Adrenal gland (tissue), 9 donors: ENCODE measurements at regions not wholly inside any gene's neighbourhood (a gene's known extent, or its start where the extent isn't known, plus 50 kb on each side); places are given as distances from the start of the nearest gene placed in this dataset.
"Not testable (repeated sequence)": the region's sequence is repeated elsewhere in the genome, so short reads cannot be mapped to it uniquely, and the experiment has no call there.

Experiments used
- DNase-seq, 7 donors: peaks; one replicate each; pipeline ENCODE4 v3.0.0-alpha.2; 2019 to 2020
- H3K27ac ChIP-seq, 5 donors: fragments of 200-600 bp; sonication (generic) in 4 of 5; 1 replicate in 3 of 5; 2 replicates in 2 of 5; pipeline versions ENCODE4 v1.5.1 to v1.8.0; 2016 to 2020; ENCODE audit warnings: mild to moderate bottlenecking in 1 of 5
- H3K27me3 ChIP-seq: fragments of 200-600 bp; 2 replicates; pipeline ENCODE4 v1.8.0; 2021
- H3K36me3 ChIP-seq, 2 donors: fragments of 200-600 bp; replicated peaks in 1 of 2; 1 replicate in 1 of 2; 2 replicates in 1 of 2; pipeline versions ENCODE4 v1.5.1 to v1.8.0; 2018 to 2022
- H3K4me1 ChIP-seq, 2 donors: fragments of 200-600 bp; replicated peaks in 1 of 2; 1 replicate in 1 of 2; 2 replicates in 1 of 2; pipeline versions ENCODE4 v1.5.1 to v1.8.0; 2018 to 2021
- H3K4me3 ChIP-seq, 4 donors: fragments of 200-600 bp; sonication (generic) in 3 of 4; one replicate each; pipeline ENCODE4 v1.5.1; 2016 to 2018
- H3K9me3 ChIP-seq, 3 donors: fragments of 200-600 bp; sonication (generic) in 1 of 3; replicated peaks in 1 of 3; 1 replicate in 2 of 3; 2 replicates in 1 of 3; pipeline versions ENCODE4 v1.5.1 to v1.8.0; 2016 to 2021
- CTCF ChIP-seq, 6 experiments: fragments of 450-650 bp in 4 of 6; fragments of 200-600 bp in 2 of 6; sonication (generic) in 1 of 6; IDR thresholded peaks; 1 replicate in 5 of 6; 2 replicates in 1 of 6; pipeline versions ENCODE4 v1.5.1 to v1.8.0; 2016 to 2021; ENCODE audit warnings: antibody characterized with exemption in 6 of 6, mild to moderate bottlenecking in 2 of 6, moderate library complexity in 1 of 6
- POLR2A ChIP-seq, 2 donors: fragments of 450-650 bp; IDR thresholded peaks; one replicate each; pipeline ENCODE4 v1.6.1; 2017; ENCODE audit warnings: antibody characterized with exemption in 2 of 2, mild to moderate bottlenecking in 2 of 2, moderate library complexity in 1 of 2
- WGBS, 4 donors: extraction: QIAGEN DNeasy Blood & Tissue Kit in 2 of 4; methylation state at CpG; one replicate each; pipeline versions ENCODE4 v1.1.5 to v1.1.7; 2013 to 2017; 5-methylcytosine and 5-hydroxymethylcytosine counted together
- intact Hi-C, 2 donors: fragments of 100-400 bp; cut with DNase I; formaldehyde crosslinking; loops; one replicate each; pipeline versions ENCODE4 v1.14.1 to v1.15.0; 2022 to 2023
- donor health status: healthy with polysubstance abuse.
- donor health status: Bipolar disorder and iron deficiency.
- donor health status: DM: yes; HTN: yes; CAD: no.
- donor health status: DM: no; HTN: no; CAD: no.
- donor health status: DM: no; HTN: no; CAD: no.

- no peak overlapping the region for H3K27ac ChIP-seq
- no peaks in the 10 kb centered on the region for H3K4me1 ChIP-seq
- no peak overlapping the region for H3K4me3 ChIP-seq
- no peaks in the 10 kb centered on the region for H3K36me3 ChIP-seq
- DNase-seq, result no peak
- TF ChIP-seq POLR2A (IDR thresholded peaks at IDR 0.05) (no peak), CTCF (IDR thresholded peaks at IDR 0.05) (no peak)
- WGBS, 4 donors, result 84 to 96% (median 89%) methylated on average over 7 to 17 of the region's 17 CpGs
- no peaks in the 10 kb centered on the region for H3K27me3 ChIP-seq
- H3K9me3 ChIP-seq, result no peaks in the 10 kb centered on the region
- intact Hi-C loops, result no loop called here
Measured at GRCh38 chr3:163552659-163552966, 1525.7 kb downstream of the SI start.

GRCh38 chr3:163551915-163552658, 1526.2 kb downstream of the SI start:
- H3K27ac ChIP-seq, intact Hi-C loops, DNase-seq, H3K4me1 ChIP-seq, H3K27me3 ChIP-seq, H3K9me3 ChIP-seq, H3K4me3 ChIP-seq, H3K36me3 ChIP-seq: not testable (repeated sequence)
- 80 to 90% (median 85%) methylated on average over 8 to 31 of the region's 37 CpGs for WGBS, 4 donors

GRCh38 chr3:163548015-163548414, 1530.3 kb downstream of the SI start:
- Histone ChIP-seq H3K4me3 (no peak overlapping the region), H3K27ac (no peak overlapping the region), H3K36me3 (no peaks in the 10 kb centered on the region), H3K9me3 (no peaks in the 10 kb centered on the region), H3K27me3 (no peaks in the 10 kb centered on the region), H3K4me1 (peaks cover 0 to 6% of the 10 kb centered on the region in 2 donors)
- WGBS, 4 donors, result 48 to 66% (median 57%) methylated on average over 1 of the region's 1 CpG
- intact Hi-C loops, result no loop called here
- TF ChIP-seq POLR2A (IDR thresholded peaks at IDR 0.05) (no peak), CTCF (IDR thresholded peaks at IDR 0.05) (no peak)
- DNase-seq, result no peak

GRCh38 chr3:163547014-163547685, 1531.1 kb downstream of the SI start:
- TF ChIP-seq POLR2A (IDR thresholded peaks at IDR 0.05), result no peak
- no peak for TF ChIP-seq CTCF (IDR thresholded peaks at IDR 0.05)
- no peak for DNase-seq
- no peaks in the 10 kb centered on the region for H3K9me3 ChIP-seq
- no peaks in the 10 kb centered on the region for H3K36me3 ChIP-seq
- peaks cover 0 to 6% of the 10 kb centered on the region in 2 donors for H3K4me1 ChIP-seq
- H3K27ac ChIP-seq, result no peak overlapping the region
- WGBS, 4 donors, result 43 to 70% (median 55%) methylated on average over 3 of the region's 3 CpGs
- no peaks in the 10 kb centered on the region for H3K27me3 ChIP-seq
- H3K4me3 ChIP-seq, result no peak overlapping the region
- intact Hi-C loops, result no loop called here

- Histone ChIP-seq H3K27ac (no peak overlapping the region), H3K4me3 (no peak overlapping the region), H3K9me3 (no peaks in the 10 kb centered on the region), H3K4me1 (peaks cover 0 to 6% of the 10 kb centered on the region in 2 donors), H3K27me3 (no peaks in the 10 kb centered on the region), H3K36me3 (no peaks in the 10 kb centered on the region)
- TF ChIP-seq POLR2A (IDR thresholded peaks at IDR 0.05), result no peak
- no peak for TF ChIP-seq CTCF (IDR thresholded peaks at IDR 0.05)
- WGBS, 4 donors, result 26 to 29% (median 28%) methylated on average over 2 of the region's 2 CpGs
- intact Hi-C loops, result no loop called here
- no peak for DNase-seq
Measured at GRCh38 chr3:163543662-163544061, 1534.6 kb downstream of the SI start.
